ENCODE measurements at regions not wholly inside any gene's neighbourhood (a gene's known extent, or its start where the extent isn't known, plus 50 kb on each side); places are given as distances from the start of the nearest gene placed in this dataset.

DNA sequence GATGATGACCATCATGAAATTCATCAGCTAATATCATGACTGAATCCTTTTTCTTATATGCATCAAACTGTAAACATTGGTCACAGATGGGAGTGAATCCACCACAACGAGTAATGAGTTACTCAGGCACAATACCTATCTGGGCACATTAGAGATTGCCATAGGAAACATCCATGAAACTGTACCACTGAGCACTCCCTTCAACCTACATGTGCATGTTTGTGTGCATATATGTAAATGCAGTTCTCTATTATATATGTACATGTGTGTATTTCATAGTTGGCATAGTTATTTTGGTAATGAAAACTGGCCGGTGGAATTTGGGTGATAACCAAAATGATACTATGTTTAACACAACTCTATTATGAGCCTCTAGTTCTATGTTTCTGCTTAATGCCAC, 387.3 kb upstream of the ARRDC3 start:
- TF ChIP-seq, protein P1, sequence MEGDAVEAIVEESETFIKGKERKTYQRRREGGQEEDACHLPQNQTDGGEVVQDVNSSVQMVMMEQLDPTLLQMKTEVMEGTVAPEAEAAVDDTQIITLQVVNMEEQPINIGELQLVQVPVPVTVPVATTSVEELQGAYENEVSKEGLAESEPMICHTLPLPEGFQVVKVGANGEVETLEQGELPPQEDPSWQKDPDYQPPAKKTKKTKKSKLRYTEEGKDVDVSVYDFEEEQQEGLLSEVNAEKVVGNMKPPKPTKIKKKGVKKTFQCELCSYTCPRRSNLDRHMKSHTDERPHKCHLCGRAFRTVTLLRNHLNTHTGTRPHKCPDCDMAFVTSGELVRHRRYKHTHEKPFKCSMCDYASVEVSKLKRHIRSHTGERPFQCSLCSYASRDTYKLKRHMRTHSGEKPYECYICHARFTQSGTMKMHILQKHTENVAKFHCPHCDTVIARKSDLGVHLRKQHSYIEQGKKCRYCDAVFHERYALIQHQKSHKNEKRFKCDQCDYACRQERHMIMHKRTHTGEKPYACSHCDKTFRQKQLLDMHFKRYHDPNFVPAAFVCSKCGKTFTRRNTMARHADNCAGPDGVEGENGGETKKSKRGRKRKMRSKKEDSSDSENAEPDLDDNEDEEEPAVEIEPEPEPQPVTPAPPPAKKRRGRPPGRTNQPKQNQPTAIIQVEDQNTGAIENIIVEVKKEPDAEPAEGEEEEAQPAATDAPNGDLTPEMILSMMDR (conservative IDR thresholded peaks at IDR 0.05 in 1 of 2, IDR thresholded peaks at IDR 0.05 in 1 of 2; ENCODE audit: low read depth in 1 of 2, low read length in 2 of 2): no peak
- TF ChIP-seq EZH2 (IDR thresholded peaks at IDR 0.05; ENCODE audit: low read length, missing control alignments): no peak

Measured in fibroblast of lung (primary cell).